ENCODE measurements at regions not wholly inside any gene's neighbourhood (a gene's known extent, or its start where the extent isn't known, plus 50 kb on each side); places are given as distances from the start of the nearest gene placed in this dataset.
"Not testable (repeated sequence)": the region's sequence is repeated elsewhere in the genome, so short reads cannot be mapped to it uniquely, and the experiment has no call there.

- DNase-seq; ATAC-seq (ENCODE audit: low read depth); POLR2A ChIA-PET; H3K36me3 Mint-ChIP-seq; H3K27me3 Mint-ChIP-seq: not testable (repeated sequence)
- peak overlapping the region; percentile 80 for H3K27ac Mint-ChIP-seq
- peaks cover 19% of the 10 kb centered on the region for H3K4me1 Mint-ChIP-seq
- peaks cover 12% of the 10 kb centered on the region for H3K9me3 Mint-ChIP-seq
- H3K4me3 Mint-ChIP-seq: peak overlapping the region; percentile 67
Measured at GRCh38 chr12:76971216-76971879, 92.5 kb upstream of the CSRP2 start.

- Mint-ChIP-seq H3K4me3 (no peak overlapping the region), H3K4me1 (peaks cover 19% of the 10 kb centered on the region), H3K36me3 (peaks cover 4% of the 10 kb centered on the region), H3K27ac (no peak overlapping the region), H3K27me3 (peaks cover 5% of the 10 kb centered on the region), H3K9me3 (peaks cover 8% of the 10 kb centered on the region)
- ATAC-seq (ENCODE audit: low read depth): no peak
- DNase-seq: no peak
- POLR2A ChIA-PET: no interaction called here
Measured at GRCh38 chr12:76967181-76967885, 88.5 kb upstream of the CSRP2 start.

DNA sequence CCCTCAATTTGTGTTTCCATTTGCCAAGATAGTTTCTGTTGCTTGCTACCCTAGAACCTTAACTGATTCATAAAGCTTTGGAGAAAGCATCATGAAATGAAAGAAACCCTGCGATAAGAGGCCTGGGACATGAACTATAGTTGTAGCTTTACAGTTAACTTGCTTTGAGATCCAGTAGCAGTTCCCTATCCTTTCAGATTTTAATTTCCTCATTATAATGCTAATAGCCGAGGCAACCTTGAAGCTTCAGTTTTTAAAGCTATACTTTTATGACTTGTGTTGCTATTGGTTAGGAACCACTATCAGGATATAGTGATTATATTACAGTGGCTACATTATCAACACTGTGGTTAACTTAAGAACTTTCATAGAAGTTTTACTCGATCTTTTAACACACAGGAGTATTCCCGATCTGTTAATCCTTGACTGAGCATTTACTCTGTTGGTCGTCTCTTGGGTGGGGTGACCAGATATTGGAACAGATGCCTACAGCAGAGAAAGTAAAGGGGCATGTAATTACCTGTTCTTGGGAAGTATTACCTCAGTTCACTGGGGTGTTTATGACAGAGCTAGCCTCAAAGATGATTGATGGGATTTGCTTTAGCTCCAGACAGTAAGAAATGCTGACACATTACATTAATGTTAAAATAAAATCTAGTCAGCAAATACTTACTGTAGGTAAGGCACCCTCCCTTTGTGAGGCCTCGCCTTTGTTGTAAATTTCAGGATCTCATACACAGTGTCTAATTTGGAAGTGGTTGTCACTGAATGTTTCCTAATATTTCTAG lies 86.2 kb upstream of the CSRP2 start:
- Mint-ChIP-seq H3K27me3 (peaks cover 10% of the 10 kb centered on the region), H3K9me3 (peaks cover 8% of the 10 kb centered on the region), H3K4me1 (peaks cover 2% of the 10 kb centered on the region), H3K4me3 (no peak overlapping the region), H3K36me3 (peaks cover 2% of the 10 kb centered on the region), H3K27ac (no peak overlapping the region)
- ATAC-seq (ENCODE audit: low read depth): no peak
- no peak for DNase-seq
- POLR2A ChIA-PET: no interaction called here

DNA sequence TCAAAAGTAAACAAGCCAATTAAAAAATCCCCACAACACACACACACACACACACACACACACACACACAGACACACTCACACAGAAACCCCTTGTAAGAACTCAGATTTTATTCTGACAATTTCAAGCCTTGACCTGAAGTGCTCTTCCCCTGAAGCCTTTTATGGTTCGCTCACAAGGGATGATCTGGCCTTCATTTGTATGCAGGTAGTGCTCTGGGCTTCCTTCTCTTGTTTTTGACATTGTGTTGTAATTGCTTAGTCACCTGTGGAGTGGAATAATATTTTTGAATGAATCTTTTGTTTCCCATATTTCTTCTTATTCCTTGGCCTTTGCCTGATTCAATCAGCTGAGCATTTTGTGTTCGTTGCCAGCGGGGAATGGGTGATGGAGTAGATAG lies 83.3 kb upstream of the CSRP2 start:
- H3K36me3 Mint-ChIP-seq: no peaks in the 10 kb centered on the region
- DNase-seq: no peak

DNA sequence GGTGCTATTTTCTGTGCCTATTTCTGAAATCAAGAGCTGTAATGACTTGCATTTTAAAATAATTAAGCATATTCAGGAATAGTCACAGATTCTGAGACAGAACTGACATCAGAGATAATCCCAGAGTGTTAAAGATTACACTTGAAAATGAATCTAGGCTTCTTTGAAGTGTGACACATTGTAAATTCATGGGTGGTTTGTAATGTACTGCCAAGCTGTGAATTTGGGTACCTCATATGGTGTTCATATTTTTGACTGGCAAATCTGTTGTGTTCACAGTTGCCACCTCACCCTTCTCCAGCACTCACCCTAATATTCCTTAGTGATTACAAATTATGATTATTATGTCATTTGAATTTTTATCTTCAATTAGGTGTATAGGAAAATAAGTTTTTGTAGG lies 78.5 kb upstream of the CSRP2 start:
- Mint-ChIP-seq H3K27ac (no peak overlapping the region), H3K9me3 (no peaks in the 10 kb centered on the region), H3K4me1 (no peaks in the 10 kb centered on the region), H3K4me3 (no peak overlapping the region), H3K36me3 (no peaks in the 10 kb centered on the region), H3K27me3 (peaks cover 12% of the 10 kb centered on the region)
- DNase-seq (no peak), ATAC-seq (ENCODE audit: low read depth) (no peak)
- POLR2A ChIA-PET: no interaction called here

More for the DNA sequence above, 83.3 kb upstream of the CSRP2 start:
- Mint-ChIP-seq H3K27ac (no peak overlapping the region), H3K4me1 (peaks cover 2% of the 10 kb centered on the region), H3K4me3 (no peak overlapping the region), H3K9me3 (peaks cover 3% of the 10 kb centered on the region), H3K27me3 (peaks cover 12% of the 10 kb centered on the region)
- ATAC-seq (ENCODE audit: low read depth): no peak
- POLR2A ChIA-PET: no interaction called here

- no peak for DNase-seq
- Mint-ChIP-seq H3K4me3 (no peak overlapping the region), H3K27me3 (peaks cover 21% of the 10 kb centered on the region), H3K27ac (no peak overlapping the region), H3K9me3 (no peaks in the 10 kb centered on the region), H3K4me1 (no peaks in the 10 kb centered on the region), H3K36me3 (no peaks in the 10 kb centered on the region)
- ATAC-seq (ENCODE audit: low read depth): no peak
- POLR2A ChIA-PET: no interaction called here
Measured at GRCh38 chr12:76952995-76953394, 74.2 kb upstream of the CSRP2 start.

- no peaks in the 10 kb centered on the region for H3K9me3 Mint-ChIP-seq
- no peaks in the 10 kb centered on the region for H3K4me1 Mint-ChIP-seq
- H3K27ac Mint-ChIP-seq: no peak overlapping the region
- peaks cover 20% of the 10 kb centered on the region for H3K27me3 Mint-ChIP-seq
- H3K36me3 Mint-ChIP-seq: no peaks in the 10 kb centered on the region
- POLR2A ChIA-PET: no interaction called here
- no peak overlapping the region for H3K4me3 Mint-ChIP-seq
- DNase-seq: no peak
- ATAC-seq (ENCODE audit: low read depth): no peak
Measured at GRCh38 chr12:76948879-76949278, 70.1 kb upstream of the CSRP2 start.

DNA sequence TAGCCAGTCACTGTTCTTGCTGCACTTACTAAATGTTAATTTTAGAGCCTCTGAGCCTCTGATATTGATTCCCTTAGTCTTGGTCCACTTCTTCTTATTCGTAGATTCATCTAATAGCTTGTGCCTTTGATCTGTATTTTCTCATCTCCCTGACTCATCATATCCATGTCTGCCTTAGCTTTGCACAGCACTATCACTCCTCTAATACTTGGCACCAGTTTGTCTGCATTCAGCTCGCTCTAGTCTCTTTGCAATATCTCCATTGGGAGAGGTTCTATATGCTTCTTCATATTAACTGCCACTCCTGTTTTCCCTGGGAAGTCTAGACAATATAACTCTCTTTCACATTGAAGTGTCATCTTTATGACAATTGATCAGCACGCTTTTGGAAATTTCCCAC lies 68.5 kb upstream of the CSRP2 start:
- H3K27ac Mint-ChIP-seq: no peak overlapping the region
- H3K36me3 Mint-ChIP-seq: no peaks in the 10 kb centered on the region
- H3K4me1 Mint-ChIP-seq: no peaks in the 10 kb centered on the region
- ATAC-seq (ENCODE audit: low read depth) (no peak), DNase-seq (no peak)
- H3K4me3 Mint-ChIP-seq: no peak overlapping the region
- POLR2A ChIA-PET: no interaction called here
- peaks cover 17% of the 10 kb centered on the region for H3K27me3 Mint-ChIP-seq
- no peaks in the 10 kb centered on the region for H3K9me3 Mint-ChIP-seq

DNA sequence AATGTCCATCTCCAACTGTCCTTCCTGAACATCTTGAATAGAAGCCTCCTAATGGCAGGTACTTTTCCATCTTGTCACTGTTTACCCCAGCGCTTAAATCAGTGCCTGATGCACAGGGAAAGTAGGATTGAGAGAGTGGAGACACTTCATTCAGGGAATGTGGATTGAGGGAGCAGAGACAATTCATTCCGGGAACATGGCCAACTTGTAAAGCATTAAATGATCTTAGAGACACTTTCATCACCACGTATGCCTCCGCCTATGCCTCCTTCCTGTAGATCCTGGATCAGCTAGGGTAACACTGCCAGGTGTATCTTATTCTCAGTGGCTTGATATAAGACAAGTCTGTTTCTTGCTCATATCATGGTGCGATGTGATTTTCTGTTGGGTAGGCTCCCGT lies 67.6 kb upstream of the CSRP2 start:
- H3K9me3 Mint-ChIP-seq: no peaks in the 10 kb centered on the region
- peaks cover 17% of the 10 kb centered on the region for H3K27me3 Mint-ChIP-seq
- no peak for ATAC-seq (ENCODE audit: low read depth)
- no peaks in the 10 kb centered on the region for H3K36me3 Mint-ChIP-seq
- no peak for DNase-seq
- no peaks in the 10 kb centered on the region for H3K4me1 Mint-ChIP-seq
- H3K27ac Mint-ChIP-seq: no peak overlapping the region
- no peak overlapping the region for H3K4me3 Mint-ChIP-seq
- POLR2A ChIA-PET: no interaction called here

- Mint-ChIP-seq H3K4me1 (no peaks in the 10 kb centered on the region), H3K27me3 (peaks cover 14% of the 10 kb centered on the region), H3K36me3 (no peaks in the 10 kb centered on the region), H3K4me3 (no peak overlapping the region), H3K27ac (no peak overlapping the region), H3K9me3 (no peaks in the 10 kb centered on the region)
- no peak for ATAC-seq (ENCODE audit: low read depth)
- no peak for DNase-seq
- POLR2A ChIA-PET: no interaction called here
Measured at GRCh38 chr12:76945867-76946266, 67.0 kb upstream of the CSRP2 start.

DNA sequence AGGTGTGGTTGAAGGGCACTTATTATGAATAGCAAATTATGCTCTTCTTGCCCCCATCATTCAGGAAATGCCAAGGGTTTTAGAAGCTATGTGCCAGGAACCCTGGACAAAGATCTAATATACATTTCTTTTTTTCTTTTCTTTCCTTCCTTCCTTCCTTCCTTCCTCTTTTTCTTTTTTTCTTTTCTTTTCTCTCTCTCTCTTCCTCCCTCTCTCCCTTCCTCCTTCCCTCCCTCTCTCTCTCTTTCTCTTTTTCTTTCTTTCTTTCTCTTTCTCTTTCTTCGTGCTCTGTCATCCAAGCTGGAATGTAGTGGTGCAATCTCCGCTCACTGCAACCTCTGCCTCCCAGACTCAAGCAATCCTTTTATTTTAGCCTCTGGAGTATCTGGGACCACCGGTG lies 66.1 kb upstream of the CSRP2 start:
- Mint-ChIP-seq H3K36me3 (no peaks in the 10 kb centered on the region), H3K4me1 (no peaks in the 10 kb centered on the region), H3K27me3 (peaks cover 8% of the 10 kb centered on the region), H3K4me3 (no peak overlapping the region), H3K27ac (no peak overlapping the region), H3K9me3 (no peaks in the 10 kb centered on the region)
- ATAC-seq (ENCODE audit: low read depth) (no peak), DNase-seq (no peak)
- POLR2A ChIA-PET: no interaction called here

- H3K9me3 Mint-ChIP-seq: no peaks in the 10 kb centered on the region
- no peak overlapping the region for H3K4me3 Mint-ChIP-seq
Measured at GRCh38 chr12:76943008-76943407, 64.2 kb upstream of the CSRP2 start.

DNA sequence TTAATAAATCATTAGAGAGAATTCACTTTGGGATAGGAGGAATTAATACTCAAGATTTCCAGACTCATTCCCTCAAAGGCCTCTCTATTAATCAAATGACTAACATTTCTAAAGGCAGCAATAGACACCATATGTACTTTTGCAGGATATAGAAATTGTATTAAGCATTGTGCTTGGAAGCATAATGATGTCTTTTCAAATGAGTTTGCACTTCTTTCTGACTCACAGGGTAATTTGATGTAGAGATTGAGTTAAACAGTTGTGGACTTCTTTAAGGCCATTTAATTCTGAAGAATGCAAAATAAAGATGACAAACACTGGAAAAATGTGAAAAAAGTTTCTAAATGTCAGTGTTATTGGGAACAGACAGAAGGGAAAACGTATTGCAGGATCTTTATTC lies 63.4 kb upstream of the CSRP2 start:
- no peaks in the 10 kb centered on the region for H3K27me3 Mint-ChIP-seq
- no peaks in the 10 kb centered on the region for H3K4me1 Mint-ChIP-seq
- DNase-seq: no peak
- H3K36me3 Mint-ChIP-seq: no peaks in the 10 kb centered on the region
- H3K27ac Mint-ChIP-seq: no peak overlapping the region
- H3K4me3 Mint-ChIP-seq: no peak overlapping the region
- no peaks in the 10 kb centered on the region for H3K9me3 Mint-ChIP-seq
- no peak for ATAC-seq (ENCODE audit: low read depth)
- POLR2A ChIA-PET: no interaction called here

More at GRCh38 chr12:76943008-76943407, 64.2 kb upstream of the CSRP2 start:
- Mint-ChIP-seq H3K27me3 (no peaks in the 10 kb centered on the region), H3K4me1 (no peaks in the 10 kb centered on the region), H3K36me3 (no peaks in the 10 kb centered on the region), H3K27ac (no peak overlapping the region)
- POLR2A ChIA-PET: no interaction called here
- ATAC-seq (ENCODE audit: low read depth) (no peak), DNase-seq (no peak)
